ENCODE measurements at regions not wholly inside any gene's neighbourhood (a gene's known extent, or its start where the extent isn't known, plus 50 kb on each side); places are given as distances from the start of the nearest gene placed in this dataset.

DNA sequence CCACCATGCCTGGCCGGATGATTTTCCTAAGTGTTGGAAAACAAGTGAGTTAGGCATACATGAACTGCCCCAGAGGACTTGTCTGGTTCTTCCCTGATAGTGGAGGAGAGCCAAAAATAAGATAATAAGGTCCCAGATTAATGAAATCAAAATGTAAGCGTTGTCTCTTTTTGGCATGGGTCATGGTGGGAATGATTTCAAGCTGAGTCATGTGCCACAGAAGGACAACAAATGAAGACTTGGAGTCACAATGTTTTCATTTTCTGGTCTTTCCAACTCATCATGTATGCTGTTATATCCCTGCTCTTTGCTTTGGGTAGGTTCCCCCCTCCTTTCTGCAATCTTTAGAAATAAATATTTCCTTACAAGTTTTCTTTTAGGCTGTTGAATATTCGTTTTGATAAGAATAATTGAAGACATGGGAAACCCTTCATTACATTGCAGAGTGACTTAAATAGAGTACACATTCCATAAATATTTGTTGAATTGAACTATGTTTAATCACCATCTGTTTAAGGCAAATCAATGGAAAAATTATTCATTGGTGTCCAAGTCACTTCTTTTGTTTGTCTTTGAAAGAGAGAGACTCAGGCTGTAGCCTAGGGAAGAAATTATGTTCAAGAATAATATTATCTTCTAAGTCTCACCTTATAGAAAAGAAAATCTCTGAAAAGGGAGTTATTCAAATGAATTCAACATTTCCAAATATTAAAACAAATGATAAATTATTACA, 196.3 kb downstream of the CSNK1G3 start:
- TF ChIP-seq EZH2 (IDR thresholded peaks at IDR 0.05) (no peak), POLR2AphosphoS5 (IDR thresholded peaks at IDR 0.05; ENCODE audit: borderline replicate concordance, low read depth, low read length) (no peak)
